ENCODE measurements at regions not wholly inside any gene's neighbourhood (a gene's known extent, or its start where the extent isn't known, plus 50 kb on each side); places are given as distances from the start of the nearest gene placed in this dataset.

DNA sequence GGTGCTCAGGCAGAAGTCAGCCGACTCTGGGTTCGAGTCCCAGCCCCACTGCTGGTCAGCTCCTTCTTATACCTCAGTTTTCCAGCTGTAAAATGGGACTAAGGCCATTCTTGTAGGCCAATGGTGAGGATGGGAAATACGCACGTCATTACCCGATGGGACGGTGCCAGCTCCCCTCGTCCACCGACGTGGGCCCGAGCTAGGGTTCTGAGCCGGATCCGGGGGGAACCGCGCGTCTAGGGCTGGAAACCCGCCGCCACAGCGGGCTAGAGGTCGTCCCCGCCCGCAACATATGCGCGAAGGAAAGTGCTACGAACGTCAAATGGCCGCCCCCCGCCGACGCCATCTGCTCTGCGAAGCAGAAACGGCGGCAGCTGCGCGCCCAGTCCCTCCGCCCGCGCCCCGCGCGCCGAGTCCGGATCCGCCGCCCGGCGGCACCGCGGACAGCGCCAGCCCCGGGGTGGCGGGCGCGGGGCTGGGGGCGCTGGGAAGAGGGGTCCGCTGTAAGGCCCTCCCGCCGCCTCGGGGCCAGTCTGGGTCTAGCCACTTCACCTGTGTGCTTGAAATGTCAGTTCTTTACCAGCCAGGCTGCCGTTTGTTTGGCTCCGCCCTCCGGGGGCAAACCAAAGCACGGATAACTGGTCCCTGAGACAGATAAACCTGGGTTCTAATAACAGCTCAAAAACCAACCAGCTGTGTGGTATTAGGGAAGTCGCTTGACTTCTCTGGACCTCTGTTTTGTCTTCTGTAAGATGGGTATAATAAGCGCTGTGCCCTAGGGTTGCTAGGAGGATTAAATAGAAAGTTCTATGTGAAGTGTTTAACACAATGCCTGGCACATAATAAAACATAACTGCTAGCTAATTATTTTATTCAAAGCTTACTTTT lies 103.5 kb upstream of the RCN1 start:
- Histone ChIP-seq H3K27ac (no peak overlapping the region), H3K27me3 (peaks cover 76% of the 10 kb centered on the region), H3K4me1 (ENCODE audit: control insufficient read depth in 1 of 2, insufficient read depth in 1 of 2, low read depth in 1 of 2, low read length in 1 of 2) (no peaks in the 10 kb centered on the region), H3K36me3 (no peaks in the 10 kb centered on the region), H3K9me3 (no peaks in the 10 kb centered on the region), H3K4me3 (ENCODE audit: low read depth in 1 of 2, low read length in 1 of 2) (no peak overlapping the region)
- TF ChIP-seq, protein P1, sequence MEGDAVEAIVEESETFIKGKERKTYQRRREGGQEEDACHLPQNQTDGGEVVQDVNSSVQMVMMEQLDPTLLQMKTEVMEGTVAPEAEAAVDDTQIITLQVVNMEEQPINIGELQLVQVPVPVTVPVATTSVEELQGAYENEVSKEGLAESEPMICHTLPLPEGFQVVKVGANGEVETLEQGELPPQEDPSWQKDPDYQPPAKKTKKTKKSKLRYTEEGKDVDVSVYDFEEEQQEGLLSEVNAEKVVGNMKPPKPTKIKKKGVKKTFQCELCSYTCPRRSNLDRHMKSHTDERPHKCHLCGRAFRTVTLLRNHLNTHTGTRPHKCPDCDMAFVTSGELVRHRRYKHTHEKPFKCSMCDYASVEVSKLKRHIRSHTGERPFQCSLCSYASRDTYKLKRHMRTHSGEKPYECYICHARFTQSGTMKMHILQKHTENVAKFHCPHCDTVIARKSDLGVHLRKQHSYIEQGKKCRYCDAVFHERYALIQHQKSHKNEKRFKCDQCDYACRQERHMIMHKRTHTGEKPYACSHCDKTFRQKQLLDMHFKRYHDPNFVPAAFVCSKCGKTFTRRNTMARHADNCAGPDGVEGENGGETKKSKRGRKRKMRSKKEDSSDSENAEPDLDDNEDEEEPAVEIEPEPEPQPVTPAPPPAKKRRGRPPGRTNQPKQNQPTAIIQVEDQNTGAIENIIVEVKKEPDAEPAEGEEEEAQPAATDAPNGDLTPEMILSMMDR (IDR thresholded peaks at IDR 0.05), result no peak

DNA sequence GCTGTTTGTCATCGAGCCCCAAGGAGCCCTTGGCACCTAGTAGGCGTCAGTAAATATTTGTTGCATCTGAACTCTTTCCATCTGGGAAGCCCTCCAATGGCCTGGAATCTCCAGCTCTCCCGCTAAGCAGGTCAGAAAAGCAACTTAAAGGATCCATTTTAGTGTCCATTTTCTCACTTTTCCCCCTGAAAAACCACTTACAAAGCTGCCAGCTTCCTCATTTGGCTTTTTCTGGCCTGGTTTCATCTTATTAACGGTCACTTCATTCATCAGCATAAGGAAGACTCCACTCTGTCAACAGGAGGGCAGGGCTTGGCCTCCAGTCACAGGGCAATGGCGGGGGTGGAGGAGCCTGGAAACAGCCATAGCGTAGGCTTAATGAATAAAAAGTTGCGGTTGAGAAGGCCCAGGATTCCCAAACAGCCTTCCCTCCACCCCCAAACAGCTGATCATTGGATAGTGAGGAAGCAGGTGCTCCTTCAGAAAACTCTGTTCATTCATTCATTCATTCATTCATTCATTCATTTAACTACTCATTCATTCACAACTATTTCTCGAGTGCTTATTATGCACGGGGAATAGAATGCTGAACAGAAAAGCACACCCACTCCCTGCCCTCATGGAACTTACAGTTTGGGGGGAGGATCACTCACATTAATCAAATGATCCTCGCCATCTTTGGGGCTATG lies 104.5 kb upstream of the RCN1 start:
- H3K27ac ChIP-seq, result no peak overlapping the region
- no peaks in the 10 kb centered on the region for H3K4me1 ChIP-seq (ENCODE audit: control insufficient read depth in 1 of 2, insufficient read depth in 1 of 2, low read depth in 1 of 2, low read length in 1 of 2)
- no peaks in the 10 kb centered on the region for H3K36me3 ChIP-seq
- TF ChIP-seq, protein P1 (IDR thresholded peaks at IDR 0.05), result no peak
- H3K27me3 ChIP-seq, result peaks cover 75% of the 10 kb centered on the region
- no peaks in the 10 kb centered on the region for H3K9me3 ChIP-seq
- no peak overlapping the region for H3K4me3 ChIP-seq (ENCODE audit: low read depth in 1 of 2, low read length in 1 of 2)

DNA sequence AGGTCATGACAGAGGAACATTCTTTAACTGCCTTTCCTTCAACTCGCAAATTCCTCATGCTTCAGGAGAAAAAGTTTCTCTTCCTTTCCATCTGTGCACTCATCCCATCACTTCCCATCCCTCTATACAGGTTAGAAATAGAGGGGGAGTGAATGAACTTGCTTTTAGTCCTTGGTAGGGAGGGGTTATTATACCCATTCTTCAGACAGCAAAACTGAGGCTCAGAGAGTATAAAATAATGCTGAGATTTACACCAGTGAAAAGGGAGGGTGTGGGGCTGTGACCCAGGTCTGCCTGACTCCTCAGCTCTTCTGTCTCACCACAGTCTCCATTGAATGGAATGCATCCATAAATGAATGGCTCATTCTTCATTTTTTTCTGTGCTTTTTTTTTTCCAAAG lies 109.4 kb upstream of the RCN1 start:
- Histone ChIP-seq H3K27ac (no peak overlapping the region), H3K27me3 (peaks cover 57% of the 10 kb centered on the region), H3K4me1 (ENCODE audit: control insufficient read depth in 1 of 2, insufficient read depth in 1 of 2, low read depth in 1 of 2, low read length in 1 of 2) (no peaks in the 10 kb centered on the region), H3K9me3 (no peaks in the 10 kb centered on the region), H3K4me3 (ENCODE audit: low read depth in 1 of 2, low read length in 1 of 2) (no peak overlapping the region), H3K36me3 (no peaks in the 10 kb centered on the region)
- TF ChIP-seq, protein P1 (IDR thresholded peaks at IDR 0.05), result no peak

DNA sequence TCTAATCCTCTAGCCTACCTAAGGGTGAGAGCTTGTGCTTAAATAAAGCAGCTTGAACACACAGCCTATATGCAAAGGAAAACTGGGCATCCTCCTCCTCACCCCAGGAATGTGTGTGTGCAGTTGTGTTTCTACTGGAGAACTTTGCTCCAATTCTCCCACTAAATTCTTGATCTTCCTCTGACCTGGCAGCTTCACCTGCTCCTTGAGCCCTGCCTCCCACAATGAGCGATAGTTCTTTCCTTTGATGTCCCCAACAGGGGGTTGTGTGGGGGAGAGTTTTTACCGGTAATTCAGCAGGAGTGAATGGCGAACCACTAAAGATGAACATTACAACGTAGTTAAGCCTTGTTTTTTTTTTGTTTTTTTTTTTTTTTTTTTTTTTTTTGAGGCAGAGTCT lies 113.5 kb upstream of the RCN1 start:
- no peak overlapping the region for H3K27ac ChIP-seq
- H3K36me3 ChIP-seq, result no peaks in the 10 kb centered on the region
- H3K9me3 ChIP-seq, result no peaks in the 10 kb centered on the region
- no peaks in the 10 kb centered on the region for H3K4me1 ChIP-seq (ENCODE audit: control insufficient read depth in 1 of 2, insufficient read depth in 1 of 2, low read depth in 1 of 2, low read length in 1 of 2)
- H3K4me3 ChIP-seq (ENCODE audit: low read depth in 1 of 2, low read length in 1 of 2), result no peak overlapping the region
- TF ChIP-seq, protein P1 (IDR thresholded peaks at IDR 0.05), result no peak
- H3K27me3 ChIP-seq, result peaks cover 44% of the 10 kb centered on the region

DNA sequence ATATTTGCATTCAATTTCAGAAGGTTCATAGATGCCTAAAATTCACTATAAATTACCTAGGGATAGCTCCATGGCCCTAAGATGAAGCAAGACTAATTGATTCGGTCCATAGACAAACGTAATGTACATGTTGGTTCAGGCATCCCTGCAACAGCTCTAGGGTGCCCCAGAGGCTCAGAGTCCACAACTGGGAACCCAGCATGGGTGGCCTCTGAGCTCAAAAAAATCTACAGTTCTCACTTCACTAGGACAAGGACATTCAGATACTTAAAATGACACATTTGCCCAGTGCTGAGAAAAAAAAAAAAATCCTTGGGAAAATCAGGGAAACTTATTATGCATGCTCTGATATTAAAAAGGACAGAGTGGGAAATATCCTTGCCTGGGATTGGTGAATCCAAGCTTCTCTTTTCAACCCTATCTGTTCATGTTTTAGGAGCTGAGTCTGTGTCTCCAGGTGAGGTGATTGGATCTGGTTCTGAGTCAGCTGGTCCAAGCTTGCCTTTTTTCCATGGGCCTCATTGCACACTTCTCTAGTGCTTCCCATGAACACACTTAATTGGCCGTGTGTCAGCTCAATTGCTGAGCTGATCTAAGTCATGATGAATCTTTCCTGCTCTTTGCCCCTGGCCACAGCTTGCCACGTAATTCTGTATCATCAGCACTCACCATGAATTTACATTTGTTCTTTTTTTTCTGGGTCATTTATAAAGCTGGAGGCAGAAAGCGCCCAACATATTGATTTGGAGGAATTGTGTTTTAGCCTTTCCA lies 116.3 kb upstream of the RCN1 start:
- Histone ChIP-seq H3K36me3 (no peaks in the 10 kb centered on the region), H3K9me3 (no peaks in the 10 kb centered on the region), H3K4me3 (ENCODE audit: low read depth in 1 of 2, low read length in 1 of 2) (no peak overlapping the region), H3K27me3 (peaks cover 41% of the 10 kb centered on the region), H3K4me1 (ENCODE audit: control insufficient read depth in 1 of 2, insufficient read depth in 1 of 2, low read depth in 1 of 2, low read length in 1 of 2) (no peaks in the 10 kb centered on the region), H3K27ac (no peak overlapping the region)
- TF ChIP-seq, protein P1 (IDR thresholded peaks at IDR 0.05), result no peak

Measured in neutrophil (primary cell).